HPDE6-E6E7 (cell line): ENCODE measurements at regions not wholly inside any gene's neighbourhood (a gene's known extent, or its start where the extent isn't known, plus 50 kb on each side); places are given as distances from the start of the nearest gene placed in this dataset.
A peak's percentile ranks its signal among the peaks of the same experiment; 100 is the strongest.

ENCODE experiments used
- DNase-seq: peaks from one replicate; pipeline ENCODE4 v3.0.0; 2011; ENCODE audit warnings: missing footprints; ENCODE audit errors: extremely low spot score

DNA sequence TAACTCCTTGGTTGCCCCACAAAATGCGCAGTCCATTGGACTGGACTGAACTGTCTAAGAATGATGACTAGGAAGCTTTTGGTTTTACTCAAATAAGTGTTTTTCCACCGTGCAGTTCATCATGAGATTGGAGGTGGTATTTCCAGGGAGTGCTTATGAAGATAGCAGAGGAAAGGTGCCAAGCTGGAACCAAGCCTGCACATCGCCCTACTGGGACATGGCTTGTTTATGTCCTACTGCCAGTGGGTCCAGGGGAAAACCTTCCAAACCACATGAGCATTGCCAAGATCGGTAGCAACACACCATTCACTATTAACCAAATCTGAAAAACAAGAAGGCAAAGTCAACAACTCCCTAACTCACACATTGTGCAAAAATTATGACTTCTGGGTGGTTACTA lies 54.7 kb upstream of the DSCAM start:
- no peak for DNase-seq

DNA sequence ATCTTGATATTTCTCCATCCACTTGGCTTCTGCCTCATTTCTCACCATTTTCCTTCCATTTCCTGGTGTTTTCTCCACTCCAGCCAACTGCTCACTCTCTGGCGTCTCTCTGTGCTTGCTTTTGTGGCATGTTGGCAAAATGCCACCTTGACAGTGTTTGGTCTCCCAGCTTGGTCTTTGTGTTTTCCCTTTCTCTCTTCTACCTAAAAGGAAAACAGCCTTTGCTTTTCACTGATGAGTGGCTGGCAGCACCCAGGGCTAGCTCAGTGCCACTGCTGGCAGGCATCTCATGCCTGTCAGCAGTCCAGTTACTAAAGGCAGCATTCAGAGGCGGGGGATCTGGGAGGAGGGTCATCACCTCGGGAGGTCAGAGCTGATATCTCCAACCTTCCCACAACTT lies 55.3 kb upstream of the DSCAM start:
- no peak for DNase-seq

- no peak for DNase-seq
Measured at GRCh38 chr21:40902993-40903392, 56.0 kb upstream of the DSCAM start.

DNA sequence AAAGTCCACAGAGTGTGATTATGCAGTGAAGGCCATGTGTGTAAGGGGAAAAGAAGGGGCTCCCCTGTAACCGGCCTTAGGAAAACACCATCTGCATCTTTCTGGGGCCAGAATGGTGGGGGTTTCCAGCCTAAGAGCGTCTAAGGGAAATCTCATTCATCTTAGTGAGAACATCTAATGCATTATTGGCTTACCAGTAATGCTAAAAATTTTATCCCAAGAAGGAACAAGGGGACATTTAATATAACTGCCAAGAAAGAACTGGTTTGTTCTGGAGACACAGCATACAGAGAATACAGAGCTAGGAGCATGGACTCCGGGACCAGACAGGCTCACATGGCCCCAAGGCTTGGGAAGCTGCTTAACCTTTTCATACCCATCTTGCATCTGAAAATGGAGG lies 58.3 kb upstream of the DSCAM start:
- DNase-seq, result no peak

- DNase-seq, result no peak
Measured at GRCh38 chr21:40912375-40912774, 65.4 kb upstream of the DSCAM start.

DNA sequence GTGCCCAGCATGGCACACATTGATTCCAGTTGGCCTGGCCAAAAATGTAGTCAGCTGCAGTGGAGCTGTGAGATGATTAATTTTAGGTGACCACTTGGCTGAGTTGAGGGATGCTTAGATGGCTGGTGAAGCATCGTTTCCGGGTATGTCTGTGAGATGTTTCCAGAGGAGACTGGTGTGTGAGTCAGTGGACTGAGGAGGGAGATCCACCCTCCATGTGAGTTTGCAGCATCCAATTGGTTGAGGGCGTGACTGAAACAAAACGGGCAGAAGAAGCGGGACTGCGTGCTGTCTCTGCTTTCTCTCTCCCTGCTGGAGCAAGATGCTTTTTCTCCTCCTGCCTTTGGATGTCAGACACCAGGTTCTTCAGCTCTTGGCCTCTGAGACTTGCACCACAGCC lies 68.2 kb upstream of the DSCAM start:
- no peak for DNase-seq

DNA sequence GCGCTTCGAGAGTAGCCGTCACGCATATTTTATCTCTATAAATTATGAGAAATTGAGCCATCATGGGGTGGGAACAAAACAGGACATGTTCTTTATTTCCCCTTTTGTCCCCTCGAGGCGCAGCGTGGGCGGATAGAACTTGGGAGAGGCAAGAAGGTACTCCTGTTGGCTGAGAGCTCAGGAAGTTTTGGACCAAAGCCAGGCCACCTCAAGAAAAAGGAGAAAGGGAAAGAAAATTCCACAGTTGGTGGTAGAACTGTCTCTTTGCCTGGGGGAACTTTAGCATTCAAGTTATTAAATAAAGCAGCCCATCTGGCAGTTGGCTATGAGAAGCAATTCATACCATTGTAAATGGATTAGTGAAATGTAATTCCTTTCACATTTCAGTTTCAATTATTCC lies 76.4 kb upstream of the DSCAM start:
- no peak for DNase-seq

- no peak for DNase-seq
Measured at GRCh38 chr21:40923901-40924300, 76.9 kb upstream of the DSCAM start.

DNA sequence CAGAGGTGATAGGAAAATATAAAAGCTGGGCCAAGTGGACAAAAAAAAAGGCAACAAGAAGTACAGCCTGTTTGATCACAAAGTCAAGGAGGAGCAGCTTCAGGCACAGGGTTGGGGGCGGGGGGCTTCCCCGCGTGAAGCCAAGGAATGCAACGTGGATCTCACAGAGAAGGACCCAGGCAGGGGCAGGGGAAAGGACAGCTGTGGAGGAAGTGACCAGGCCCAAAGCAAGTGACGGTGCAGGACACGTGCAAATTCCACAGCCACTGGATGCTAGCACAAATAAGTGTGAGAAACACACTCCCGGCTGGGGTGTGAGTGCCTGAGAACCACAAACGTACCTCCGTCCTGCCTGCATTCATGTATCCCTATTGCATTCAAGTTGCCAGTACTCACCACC lies 77.7 kb upstream of the DSCAM start:
- DNase-seq, result no peak

DNA sequence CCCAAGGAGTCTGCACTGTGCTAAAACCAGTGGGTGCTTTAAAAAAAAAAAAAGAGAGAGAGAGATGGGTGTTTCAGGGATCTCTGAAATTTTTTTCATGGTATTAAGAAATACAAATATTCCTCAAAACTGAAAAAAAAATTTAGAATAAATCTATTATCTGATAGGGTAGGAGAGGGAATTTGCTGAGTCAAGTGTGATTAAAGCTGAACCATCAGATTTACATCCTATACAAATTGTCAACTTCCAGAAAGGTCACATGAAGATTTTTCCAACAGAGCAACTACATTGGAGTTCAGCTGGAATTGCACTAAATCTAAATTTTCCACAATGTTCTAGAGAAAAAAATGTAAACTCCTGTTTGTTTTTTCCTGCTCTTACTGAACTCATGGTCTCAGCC lies 79.3 kb upstream of the DSCAM start:
- no peak for DNase-seq

DNA sequence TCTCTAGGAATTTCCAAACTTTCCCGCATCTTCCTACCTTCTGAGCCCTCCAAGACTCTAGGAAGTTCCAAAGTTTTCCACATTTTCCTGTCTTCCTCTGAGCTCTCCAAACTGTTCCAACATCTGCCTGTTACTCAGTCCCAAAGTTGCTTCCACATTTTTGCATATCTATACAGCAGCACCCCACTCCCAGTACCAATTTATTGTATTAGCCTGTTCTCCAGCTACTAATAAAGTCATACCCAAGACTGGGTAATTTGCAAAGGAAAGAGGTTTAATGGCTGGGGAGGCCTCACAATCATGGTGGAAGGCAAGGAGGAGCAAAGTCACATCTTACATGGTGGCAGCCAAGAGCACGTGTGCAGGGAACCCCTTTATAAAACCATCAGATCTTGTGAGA lies 82.9 kb upstream of the DSCAM start:
- DNase-seq, result no peak

DNA sequence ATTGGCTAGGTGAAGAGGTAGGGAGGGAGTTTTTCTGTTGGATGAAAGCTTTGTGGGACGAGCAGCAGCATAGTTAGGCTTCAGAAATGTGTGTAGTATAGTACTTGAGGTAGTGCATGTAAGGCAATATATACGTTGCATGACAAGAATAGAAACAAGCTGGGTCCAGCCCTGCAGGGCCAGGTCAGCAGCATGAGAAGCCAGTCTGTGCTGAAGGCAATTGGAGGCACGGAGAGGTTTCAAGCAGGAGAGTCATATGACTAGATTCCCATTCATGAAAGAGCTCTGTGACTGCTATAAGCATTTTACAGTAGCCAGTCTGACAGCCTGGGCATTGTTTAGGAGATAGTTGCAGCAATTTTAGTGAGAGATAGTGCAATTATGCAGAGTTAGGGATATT lies 84.2 kb upstream of the DSCAM start:
- DNase-seq, result no peak

DNA sequence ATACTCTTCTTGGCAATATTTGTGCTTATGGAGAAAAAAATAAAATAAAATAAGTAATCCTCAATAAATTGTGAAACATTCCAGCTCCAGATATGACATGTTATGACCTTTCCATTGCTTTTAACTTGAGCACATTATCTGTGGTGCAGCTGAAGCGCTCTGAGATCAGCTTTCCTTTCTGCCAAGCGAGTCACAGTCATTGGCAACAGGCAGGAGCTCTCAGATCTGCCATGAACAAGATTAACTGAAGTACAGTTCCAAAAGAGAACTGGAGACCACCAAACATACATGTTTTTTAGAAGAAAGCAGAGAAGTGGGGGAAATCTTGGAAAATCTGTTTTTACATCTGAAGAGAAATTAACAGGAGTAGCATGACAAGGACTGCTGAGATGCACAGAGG lies 89.2 kb upstream of the DSCAM start:
- DNase-seq, result no peak

DNA sequence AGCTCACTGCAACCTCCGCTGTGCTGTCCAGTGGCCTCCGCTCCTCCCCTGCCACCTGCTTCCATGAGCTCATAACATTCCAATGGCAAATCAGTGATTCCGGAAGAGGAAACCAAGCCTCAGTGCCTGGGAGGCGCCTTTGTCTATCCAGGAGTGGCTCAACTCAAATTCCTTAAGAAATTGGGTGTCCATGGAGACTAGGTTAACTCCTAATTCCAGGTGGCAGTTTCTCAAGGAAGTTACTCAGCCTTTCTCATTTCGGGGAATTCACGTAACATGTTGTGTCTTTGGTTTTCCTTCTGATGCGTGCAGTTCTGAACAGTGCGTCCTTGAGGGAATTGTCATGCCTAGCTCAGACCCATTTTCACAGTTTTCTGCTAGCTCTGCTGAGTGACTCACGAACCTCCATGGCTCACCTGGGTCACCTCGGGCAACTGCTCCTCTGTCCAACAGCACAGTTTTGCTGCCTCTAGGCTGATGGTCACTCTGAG lies 89.9 kb upstream of the DSCAM start:
- DNase-seq, result peak; percentile 70

- DNase-seq, result no peak
Measured at GRCh38 chr21:40938078-40938477, 91.1 kb upstream of the DSCAM start.

- DNase-seq, result no peak
Measured at GRCh38 chr21:40938611-40939010, 91.7 kb upstream of the DSCAM start.

DNA sequence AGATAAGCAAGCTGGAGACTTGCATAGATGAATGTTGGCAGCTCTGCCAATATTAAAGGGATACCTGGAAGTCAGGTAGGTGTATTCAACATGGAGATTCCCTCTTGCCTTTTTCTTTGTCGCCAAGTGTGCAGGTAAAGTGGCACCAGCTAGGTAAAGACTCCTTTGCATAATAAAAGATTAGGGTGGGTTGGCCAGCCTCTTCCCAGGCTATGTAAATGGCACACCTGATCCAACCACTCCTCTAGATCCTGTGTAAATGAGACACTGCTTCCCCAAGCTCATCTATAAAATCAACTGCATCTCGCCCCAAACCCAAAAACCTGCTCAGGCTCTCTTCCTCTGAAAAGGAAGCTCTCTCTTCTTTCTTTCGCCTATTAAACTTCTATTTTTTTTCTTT lies 100.8 kb upstream of the DSCAM start:
- no peak for DNase-seq

- DNase-seq, result no peak
Measured at GRCh38 chr21:40950970-40951369, 104.0 kb upstream of the DSCAM start.

GRCh38 chr21:40952551-40953323 lies 105.8 kb upstream of the DSCAM start:
- DNase-seq, result no peak

DNA sequence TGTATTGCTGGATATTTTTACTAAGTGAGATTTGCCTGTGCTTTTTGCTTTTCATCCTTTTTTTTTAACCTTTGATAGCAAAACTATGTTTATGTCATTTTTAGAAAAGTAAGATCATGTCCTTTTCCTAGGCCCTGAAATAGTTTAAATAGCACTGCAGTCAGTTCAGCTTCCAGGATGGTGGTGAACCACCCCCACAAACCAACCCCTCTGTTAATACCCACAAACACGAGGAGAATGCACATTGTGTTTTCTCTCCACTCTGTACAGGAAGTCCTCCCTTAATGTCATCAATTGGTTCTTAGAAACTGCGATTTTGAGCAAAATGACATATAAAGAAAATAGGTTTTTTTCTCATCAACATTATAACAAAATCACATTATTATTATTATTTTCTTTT lies 117.7 kb upstream of the DSCAM start:
- DNase-seq, result no peak

DNA sequence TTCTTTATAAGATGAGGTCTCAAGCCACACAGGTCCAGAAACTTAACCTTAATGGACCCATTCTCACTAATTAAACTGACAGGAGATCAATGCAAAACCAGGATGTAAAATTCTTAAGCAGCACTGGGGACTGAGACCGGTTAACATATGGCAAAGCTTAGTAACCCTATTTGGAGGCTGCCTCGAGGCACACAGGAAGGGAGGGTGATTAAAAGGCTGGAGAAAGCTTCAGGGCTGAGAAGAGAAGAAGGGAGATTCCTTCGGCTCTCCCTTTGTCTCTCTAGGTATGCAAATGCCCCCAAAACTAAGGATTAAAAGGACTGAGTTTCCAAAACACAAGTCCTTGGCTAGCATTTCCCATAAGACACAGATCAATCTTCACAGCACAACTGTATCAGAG lies 120.8 kb upstream of the DSCAM start:
- DNase-seq, result no peak

DNA sequence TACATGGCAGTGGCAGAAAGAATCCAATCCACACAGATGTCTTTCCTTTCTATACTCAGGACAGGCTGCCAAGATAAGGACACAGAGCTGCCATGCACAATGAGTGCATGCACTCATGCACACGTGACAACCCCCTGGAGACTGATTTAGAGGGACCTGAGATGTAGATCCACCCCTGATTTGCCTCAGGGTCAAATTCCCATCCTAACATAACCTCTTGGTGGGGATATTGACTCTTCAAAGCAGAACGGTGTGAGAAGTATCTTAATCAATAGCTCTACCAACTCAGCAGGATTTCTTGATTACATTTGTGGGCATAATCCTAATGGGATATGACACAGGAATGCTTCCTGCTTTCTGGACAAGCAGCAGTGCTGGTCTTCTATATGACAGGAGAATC lies 125.2 kb upstream of the DSCAM start:
- no peak for DNase-seq

DNA sequence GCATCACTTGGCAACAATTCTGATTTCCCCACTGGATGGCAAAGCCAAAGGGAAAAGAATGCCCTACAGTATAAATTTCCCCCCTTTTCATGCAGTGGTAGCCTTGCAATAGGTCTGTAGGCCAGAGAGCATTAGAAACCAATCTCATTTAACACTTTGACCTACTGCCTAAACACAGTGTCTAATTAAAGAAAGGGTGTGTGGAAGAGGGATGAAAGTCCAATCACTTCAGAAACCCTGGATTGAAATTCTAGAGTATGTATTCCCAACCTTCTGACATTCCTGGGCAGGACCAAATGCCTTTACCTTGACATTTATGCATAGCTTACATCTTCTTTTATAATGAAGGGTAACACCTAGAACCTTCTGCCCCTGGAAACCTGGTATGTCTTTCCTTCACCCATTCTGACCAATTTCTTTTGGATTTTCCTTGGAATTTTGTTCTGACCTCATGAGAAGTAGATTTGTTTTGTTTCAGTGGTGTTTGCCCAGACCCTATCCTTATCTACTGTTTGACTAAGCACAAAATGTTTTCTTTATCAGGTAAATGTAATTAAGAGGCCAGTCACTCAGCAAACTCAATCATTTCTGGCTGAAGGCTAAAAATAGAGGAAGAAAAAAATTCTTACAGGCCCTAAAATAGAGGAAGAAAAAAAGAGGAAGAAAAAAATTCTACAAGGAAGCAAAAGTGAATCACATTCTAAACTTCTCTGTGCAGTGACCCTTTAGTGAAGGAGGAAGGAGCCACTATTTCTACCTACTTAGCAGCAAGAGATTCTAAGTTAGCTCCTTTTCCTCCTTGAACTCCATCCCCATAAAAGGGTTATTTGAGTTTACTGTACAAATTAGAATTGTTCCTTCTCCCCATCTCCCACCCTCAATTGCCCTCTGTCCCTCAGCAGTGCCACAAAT lies 129.5 kb upstream of the DSCAM start:
- no peak for DNase-seq
